ENCODE measurements at regions not wholly inside any gene's neighbourhood (a gene's known extent, or its start where the extent isn't known, plus 50 kb on each side); places are given as distances from the start of the nearest gene placed in this dataset.
"Not testable (repeated sequence)": the region's sequence is repeated elsewhere in the genome, so short reads cannot be mapped to it uniquely, and the experiment has no call there.

DNA sequence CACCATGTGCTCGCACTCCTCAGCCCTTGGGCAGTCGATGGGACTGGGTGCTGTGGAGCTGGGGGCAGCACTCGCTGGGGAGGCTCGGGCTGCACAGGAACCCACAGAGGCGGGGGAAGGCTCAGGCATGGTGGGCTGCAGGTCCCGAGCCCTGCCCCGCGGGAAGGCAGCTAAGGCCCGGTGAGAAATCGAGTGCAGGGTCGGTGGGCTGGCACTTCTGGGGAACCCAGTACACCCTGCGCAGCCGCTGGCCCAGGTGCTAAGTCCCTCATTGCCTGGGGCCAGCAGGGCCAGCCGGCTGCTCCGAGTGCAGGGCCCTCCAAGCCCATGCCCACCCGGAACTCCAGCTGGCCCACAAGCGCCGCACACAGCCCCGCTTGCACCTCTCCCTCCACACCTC is 138.6 kb upstream of the SEMA3C start:
- TF ChIP-seq YY1 (IDR thresholded peaks at IDR 0.05; ENCODE audit: insufficient read depth, insufficient read length); ZNF274 (IDR thresholded peaks at IDR 0.05; ENCODE audit: low read depth, low read length): not testable (repeated sequence)
